ENCODE measurements at regions not wholly inside any gene's neighbourhood (a gene's known extent, or its start where the extent isn't known, plus 50 kb on each side); places are given as distances from the start of the nearest gene placed in this dataset.
"Not testable (repeated sequence)": the region's sequence is repeated elsewhere in the genome, so short reads cannot be mapped to it uniquely, and the experiment has no call there.

DNA sequence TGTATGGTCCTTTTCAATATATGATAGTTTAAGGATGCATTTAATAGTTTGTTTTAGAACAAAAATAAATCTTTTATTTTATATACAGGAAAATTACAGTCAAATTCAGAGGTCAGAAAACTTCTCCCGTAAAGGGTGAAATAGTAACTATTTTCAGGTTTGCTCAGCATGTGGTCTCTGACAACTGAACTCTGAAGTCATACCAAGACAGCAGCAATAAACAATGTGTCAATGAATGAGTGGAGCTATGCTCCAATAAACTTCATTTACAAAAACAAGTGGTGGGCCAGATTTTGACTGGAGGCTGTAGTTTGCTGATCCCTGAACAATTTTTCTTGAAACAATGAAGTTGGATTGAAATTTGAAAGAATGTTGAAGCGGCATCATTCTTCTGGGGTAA lies 123.6 kb downstream of the ZNF248 start:
- no peak for DNase-seq (ENCODE audit: low spot score)
- intact Hi-C loops (cut with DNase I), result no loop called here

- DNase-seq (ENCODE audit: low spot score), result no peak
- intact Hi-C loops (cut with DNase I), result no loop called here
Observed at GRCh38 chr10:37732685-37733084, 124.7 kb downstream of the ZNF248 start.

GRCh38 chr10:37728830-37729229 lies 128.6 kb downstream of the ZNF248 start:
- intact Hi-C loops (cut with DNase I), result no loop called here
- peak; percentile 47 for DNase-seq (ENCODE audit: low spot score)

GRCh38 chr10:37727491-37728352 lies 129.7 kb downstream of the ZNF248 start:
- DNase-seq (ENCODE audit: low spot score), result peak; percentile 55
- intact Hi-C loops (cut with DNase I), result no loop called here

GRCh38 chr10:37721100-37721499 lies 136.3 kb downstream of the ZNF248 start:
- intact Hi-C loops (cut with DNase I), result no loop called here

DNA sequence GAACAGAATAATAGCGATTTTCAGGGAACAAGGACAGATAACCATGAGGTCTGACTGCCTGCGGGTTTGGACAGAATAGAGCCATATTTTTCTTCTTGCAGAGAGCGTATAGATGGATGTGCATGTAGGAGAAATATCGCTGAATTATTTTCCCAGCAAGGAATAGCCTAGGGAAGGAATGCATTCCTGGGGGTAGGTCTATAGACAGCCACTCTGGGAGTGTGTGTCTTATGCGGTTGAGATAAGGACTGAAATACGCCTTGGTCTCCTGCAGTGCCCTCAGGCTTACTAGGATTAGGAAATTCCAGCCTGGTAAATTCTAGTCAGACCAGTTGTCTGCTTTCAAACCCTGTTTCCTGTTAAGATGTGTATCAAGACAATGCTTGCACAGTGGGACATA lies 139.3 kb downstream of the ZNF248 start:
- DNase-seq (ENCODE audit: low spot score); intact Hi-C loops (cut with DNase I): not testable (repeated sequence)

More at GRCh38 chr10:37721100-37721499, 136.3 kb downstream of the ZNF248 start:
- DNase-seq (ENCODE audit: low spot score), result no peak

GRCh38 chr10:37713642-37714041 lies 143.8 kb downstream of the ZNF248 start:
- intact Hi-C loops (cut with DNase I), result no loop called here
- no peak for DNase-seq (ENCODE audit: low spot score)

DNA sequence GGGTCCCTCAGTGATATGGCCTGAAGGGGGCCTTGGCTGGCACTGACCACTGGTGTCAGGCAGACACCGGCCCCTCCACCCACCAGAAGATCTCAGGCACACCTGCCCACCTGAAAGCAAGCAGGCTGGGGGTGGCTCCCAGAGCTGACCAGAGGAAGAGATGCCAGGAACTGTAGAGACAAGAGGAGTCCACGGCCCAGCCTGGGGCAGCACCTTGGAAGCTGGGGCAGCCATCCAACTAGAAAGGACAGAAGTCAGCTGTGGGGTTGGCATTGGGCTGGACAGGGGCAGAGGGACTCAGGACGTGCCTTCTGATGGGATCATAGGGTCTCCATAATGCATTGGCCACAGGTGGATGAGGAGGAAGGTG lies 144.3 kb downstream of the ZNF248 start:
- DNase-seq (ENCODE audit: low spot score), result no peak
- intact Hi-C loops (cut with DNase I), result no loop called here

GRCh38 chr10:37712489-37713131 lies 144.8 kb downstream of the ZNF248 start:
- intact Hi-C loops (cut with DNase I), result no loop called here
- no peak for DNase-seq (ENCODE audit: low spot score)

GRCh38 chr10:37711617-37712488 lies 145.6 kb downstream of the ZNF248 start:
- DNase-seq (ENCODE audit: low spot score), result no peak
- intact Hi-C loops (cut with DNase I), result no loop called here

- no peak for DNase-seq (ENCODE audit: low spot score)
- intact Hi-C loops (cut with DNase I), result no loop called here
Observed at GRCh38 chr10:37710831-37711616, 146.4 kb downstream of the ZNF248 start.

- intact Hi-C loops (cut with DNase I), result no loop called here
- DNase-seq (ENCODE audit: low spot score), result no peak
Observed at GRCh38 chr10:37707829-37708578, 149.4 kb downstream of the ZNF248 start.

- intact Hi-C loops (cut with DNase I), result no loop called here
- DNase-seq (ENCODE audit: low spot score), result no peak
Observed at GRCh38 chr10:37704566-37704965, 152.8 kb downstream of the ZNF248 start.

DNA sequence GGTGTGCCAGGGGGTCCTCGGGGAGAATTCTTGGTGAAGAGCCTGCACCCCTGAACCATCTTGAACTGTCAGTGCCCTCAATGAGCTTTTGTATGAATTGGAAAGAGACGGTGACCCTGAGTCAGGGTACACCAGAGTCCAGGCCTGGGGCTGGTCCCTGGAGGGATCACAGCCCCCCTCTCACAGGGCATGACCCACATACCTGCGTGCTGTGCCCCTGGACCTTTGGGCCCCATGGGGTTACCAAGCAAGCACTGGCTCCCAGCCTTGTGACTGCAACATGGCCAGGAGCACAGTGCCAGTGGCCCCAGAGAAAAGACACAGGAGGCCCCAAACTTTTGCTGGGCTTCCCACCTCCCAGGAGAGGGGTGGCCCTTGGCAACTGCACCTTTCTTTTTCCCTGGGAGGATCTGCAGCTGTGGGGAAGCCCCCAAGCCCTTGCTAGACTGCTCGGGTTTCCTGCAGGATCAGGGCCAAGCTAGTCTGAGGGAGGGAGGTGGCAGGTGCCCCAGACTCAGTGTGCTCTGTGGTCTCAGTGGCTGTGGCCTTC lies 153.5 kb downstream of the ZNF248 start:
- no peak for DNase-seq (ENCODE audit: low spot score)
- intact Hi-C loops (cut with DNase I), result no loop called here

DNA sequence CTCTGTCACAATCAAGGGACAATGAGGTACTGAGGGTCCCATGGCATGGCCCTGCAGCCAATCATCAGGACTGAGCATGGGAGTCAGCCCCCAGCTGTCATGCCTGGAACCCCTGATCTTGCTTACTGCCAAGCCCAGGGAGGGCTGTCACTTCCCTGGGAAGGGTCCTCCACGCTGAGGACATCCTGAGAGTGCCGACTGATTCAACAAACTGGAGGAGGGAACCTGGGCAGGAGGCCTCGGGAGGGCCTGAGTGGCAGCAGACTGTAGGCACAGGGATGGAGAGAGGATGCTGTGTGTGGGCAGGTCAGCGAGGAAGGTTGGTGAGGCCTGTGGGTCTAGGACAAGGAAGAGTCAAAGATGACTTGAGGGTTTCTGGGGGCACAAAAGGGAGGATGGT lies 154.3 kb downstream of the ZNF248 start:
- intact Hi-C loops (cut with DNase I), result no loop called here

GRCh38 chr10:37701781-37702493 lies 155.5 kb downstream of the ZNF248 start:
- intact Hi-C loops (cut with DNase I), result no loop called here
- no peak for DNase-seq (ENCODE audit: low spot score)

More for the DNA sequence above, 154.3 kb downstream of the ZNF248 start:
- DNase-seq (ENCODE audit: low spot score), result no peak

DNA sequence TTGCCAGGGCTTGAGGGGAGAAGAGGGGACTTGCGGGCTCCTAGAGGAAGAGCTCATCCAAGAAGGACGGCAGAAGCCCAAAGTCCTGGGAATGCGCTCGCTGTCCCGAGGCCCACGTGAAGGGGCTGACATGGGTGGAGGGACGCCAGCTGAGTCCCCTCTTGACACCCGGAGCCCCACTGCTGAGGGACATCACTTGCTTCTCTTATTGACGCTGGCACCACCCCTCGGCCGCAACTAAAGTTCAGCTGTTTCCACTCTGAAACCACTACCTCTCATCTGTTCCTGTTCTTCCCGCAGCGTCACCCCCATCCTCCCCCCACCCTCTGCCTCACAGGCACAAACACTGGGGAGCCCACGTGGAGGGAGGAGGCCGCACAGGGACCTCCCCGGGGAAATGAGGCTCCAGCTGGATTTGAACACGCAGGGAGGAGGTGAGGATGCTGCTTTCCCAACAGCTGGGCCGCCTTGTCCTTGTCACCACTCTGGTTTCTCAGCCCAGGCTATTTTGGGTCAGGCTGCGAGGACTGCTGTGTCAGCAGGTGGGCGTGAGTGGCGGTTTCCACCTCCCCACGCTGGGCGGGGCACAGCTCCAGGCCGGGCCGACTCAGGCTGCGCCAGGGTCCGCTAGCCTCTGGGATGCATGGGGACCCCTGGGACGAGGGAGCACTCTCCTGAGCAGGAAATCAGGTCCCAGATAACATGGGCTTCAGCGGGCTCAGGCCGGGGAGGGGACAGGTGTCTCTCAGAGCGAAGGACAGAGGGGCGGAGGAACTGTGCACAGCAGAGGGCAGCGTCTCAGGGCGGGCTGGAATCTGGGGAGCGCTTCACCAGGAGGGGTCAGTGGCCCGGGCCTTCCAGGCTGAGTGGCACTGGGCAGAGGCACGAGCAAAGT lies 156.3 kb downstream of the ZNF248 start:
- DNase-seq (ENCODE audit: low spot score), result no peak
- intact Hi-C loops (cut with DNase I), result no loop called here
